Activated CD4-positive, alpha-beta T cell treated with anti-CD3 and anti-CD28 coated beads, Interleukin-2, amount 10 ng/mL, durations not matched to agents 24 days and 14 days (primary cell): ENCODE measurements at regions not wholly inside any gene's neighbourhood (a gene's known extent, or its start where the extent isn't known, plus 50 kb on each side); places are given as distances from the start of the nearest gene placed in this dataset.
"Not testable (repeated sequence)": the region's sequence is repeated elsewhere in the genome, so short reads cannot be mapped to it uniquely, and the experiment has no call there.

ENCODE experiments used
- DNase-seq: peaks from one replicate; pipeline ENCODE4 v3.0.0; 2022
- H3K27ac Mint-ChIP-seq: one replicate; pipeline ENCODE4 v1.8.0; 2022; ENCODE audit warnings: mild to moderate bottlenecking, mixed read lengths
- H3K27me3 Mint-ChIP-seq: one replicate; pipeline ENCODE4 v1.8.0; 2022; ENCODE audit warnings: mixed read lengths
- H3K36me3 Mint-ChIP-seq: one replicate; pipeline ENCODE4 v1.8.0; 2022; ENCODE audit warnings: low read depth, mild to moderate bottlenecking, mixed read lengths
- H3K4me1 Mint-ChIP-seq: one replicate; pipeline ENCODE4 v1.8.0; 2021; ENCODE audit warnings: mixed read lengths
- H3K4me3 Mint-ChIP-seq: one replicate; pipeline ENCODE4 v1.8.0; 2022; ENCODE audit warnings: mild to moderate bottlenecking, moderate library complexity, mixed read lengths
- H3K9me3 Mint-ChIP-seq: one replicate; pipeline ENCODE4 v1.8.0; 2021; ENCODE audit warnings: mixed read lengths
- intact Hi-C: fragments of 100-400 bp; cut with micrococcal nuclease; formaldehyde crosslinking; loops from one replicate; pipeline ENCODE4 v1.15.1; 2023

DNA sequence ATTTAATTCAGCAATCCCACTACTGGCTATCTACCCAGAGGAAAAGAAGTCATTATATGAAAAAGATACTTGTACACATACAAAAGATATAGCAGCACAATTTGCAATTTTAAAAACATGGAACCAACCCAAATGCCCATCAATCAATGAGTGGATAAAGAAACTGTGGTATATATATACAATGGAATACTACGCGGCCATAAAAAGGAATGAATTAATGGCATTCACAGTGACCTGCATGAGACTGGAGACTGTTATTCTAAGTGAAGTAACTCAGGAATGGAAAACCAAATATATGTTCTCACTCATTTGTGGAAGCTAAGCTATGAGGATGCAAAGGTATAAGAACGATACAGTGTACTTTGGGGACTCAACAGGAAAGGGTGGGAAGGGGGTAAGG is 102.8 kb upstream of the KCNMA1 start:
- Mint-ChIP-seq H3K9me3 (peaks cover 11% of the 10 kb centered on the region), H3K27me3 (peaks cover 17% of the 10 kb centered on the region)
- H3K4me3 Mint-ChIP-seq, H3K36me3 Mint-ChIP-seq, DNase-seq, H3K4me1 Mint-ChIP-seq, H3K27ac Mint-ChIP-seq, intact Hi-C loops: not testable (repeated sequence)

DNA sequence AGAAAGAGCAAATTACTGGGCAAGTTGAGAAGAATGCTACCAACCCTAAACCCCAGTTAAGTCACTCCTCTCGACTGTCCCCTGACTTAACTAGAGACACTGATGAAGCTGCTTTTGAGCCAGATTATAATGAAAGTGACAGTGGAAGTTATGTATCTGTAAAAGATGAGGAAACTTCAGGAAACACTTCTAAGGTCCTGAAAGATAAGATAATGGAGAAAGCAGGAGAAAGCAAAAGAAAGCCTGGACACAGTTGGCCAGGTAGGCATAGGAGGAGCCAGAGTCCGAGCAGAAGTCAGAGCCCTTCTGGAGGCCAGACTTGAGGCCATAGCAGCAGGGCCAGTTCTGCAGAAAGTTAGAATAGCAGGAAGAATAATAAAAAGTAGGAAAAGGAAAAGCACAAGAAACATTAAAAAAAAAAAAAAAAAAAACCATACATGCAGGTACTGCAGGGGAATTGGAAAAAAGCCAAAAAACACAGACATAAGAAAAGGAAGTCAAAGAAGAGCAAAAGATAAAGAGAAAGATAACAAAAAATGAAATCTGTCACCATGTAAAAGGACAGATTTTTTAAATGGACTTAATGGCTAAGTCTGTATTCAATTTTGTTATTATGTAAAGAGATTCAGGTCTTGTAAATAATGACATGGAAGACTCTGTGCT is 101.0 kb upstream of the KCNMA1 start:
- no peaks in the 10 kb centered on the region for H3K36me3 Mint-ChIP-seq
- intact Hi-C loops = no loop called here
- H3K4me1 Mint-ChIP-seq = no peaks in the 10 kb centered on the region
- H3K27ac Mint-ChIP-seq = no peak overlapping the region
- peaks cover 11% of the 10 kb centered on the region for H3K9me3 Mint-ChIP-seq
- DNase-seq = no peak
- H3K27me3 Mint-ChIP-seq = peaks cover 17% of the 10 kb centered on the region
- no peak overlapping the region for H3K4me3 Mint-ChIP-seq

DNA sequence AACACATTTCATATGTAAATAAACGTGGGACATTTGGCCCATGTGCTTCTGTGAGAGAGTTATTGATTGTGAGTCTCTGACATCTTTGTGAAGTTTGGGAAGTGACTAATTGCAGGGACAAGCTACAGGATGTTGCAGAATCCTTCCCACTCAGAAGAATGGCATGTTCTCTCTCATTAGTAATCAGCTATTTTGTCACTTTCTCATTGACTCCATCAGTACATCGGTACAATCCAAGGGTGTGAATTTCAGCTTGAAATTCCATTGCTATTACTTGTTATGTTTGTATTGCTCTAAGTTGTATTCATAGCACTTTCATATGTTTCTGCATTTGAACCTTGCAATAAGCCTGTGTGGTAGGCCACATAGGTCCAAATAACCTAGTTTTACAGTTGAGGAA is 100.0 kb upstream of the KCNMA1 start:
- Mint-ChIP-seq H3K27me3 (peaks cover 14% of the 10 kb centered on the region), H3K36me3 (no peaks in the 10 kb centered on the region), H3K27ac (no peak overlapping the region), H3K4me1 (no peaks in the 10 kb centered on the region), H3K9me3 (peaks cover 11% of the 10 kb centered on the region), H3K4me3 (no peak overlapping the region)
- intact Hi-C loops = no loop called here
- no peak for DNase-seq

DNA sequence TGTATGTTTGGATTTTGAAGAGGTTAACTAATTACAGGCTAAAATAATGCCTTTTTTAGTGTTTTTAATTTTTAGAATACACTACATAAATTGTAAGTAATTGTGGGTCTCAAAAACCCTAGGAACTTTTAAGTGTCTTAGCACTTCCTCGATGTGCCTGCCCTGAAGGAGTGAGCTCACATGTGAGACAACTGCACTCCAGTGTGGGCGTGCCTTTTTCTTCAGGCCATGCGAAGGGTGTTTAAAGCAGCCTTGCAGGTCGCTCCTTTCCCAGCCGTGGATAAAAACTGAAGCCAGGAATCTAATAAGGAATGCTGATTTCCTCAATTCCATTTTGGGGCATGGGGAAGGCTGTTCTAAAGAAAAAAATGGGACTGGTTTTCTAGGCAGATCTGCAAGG is 97.5 kb upstream of the KCNMA1 start:
- Mint-ChIP-seq H3K9me3 (peaks cover 11% of the 10 kb centered on the region), H3K27me3 (peaks cover 11% of the 10 kb centered on the region)
- intact Hi-C loops = not testable (repeated sequence)

DNA sequence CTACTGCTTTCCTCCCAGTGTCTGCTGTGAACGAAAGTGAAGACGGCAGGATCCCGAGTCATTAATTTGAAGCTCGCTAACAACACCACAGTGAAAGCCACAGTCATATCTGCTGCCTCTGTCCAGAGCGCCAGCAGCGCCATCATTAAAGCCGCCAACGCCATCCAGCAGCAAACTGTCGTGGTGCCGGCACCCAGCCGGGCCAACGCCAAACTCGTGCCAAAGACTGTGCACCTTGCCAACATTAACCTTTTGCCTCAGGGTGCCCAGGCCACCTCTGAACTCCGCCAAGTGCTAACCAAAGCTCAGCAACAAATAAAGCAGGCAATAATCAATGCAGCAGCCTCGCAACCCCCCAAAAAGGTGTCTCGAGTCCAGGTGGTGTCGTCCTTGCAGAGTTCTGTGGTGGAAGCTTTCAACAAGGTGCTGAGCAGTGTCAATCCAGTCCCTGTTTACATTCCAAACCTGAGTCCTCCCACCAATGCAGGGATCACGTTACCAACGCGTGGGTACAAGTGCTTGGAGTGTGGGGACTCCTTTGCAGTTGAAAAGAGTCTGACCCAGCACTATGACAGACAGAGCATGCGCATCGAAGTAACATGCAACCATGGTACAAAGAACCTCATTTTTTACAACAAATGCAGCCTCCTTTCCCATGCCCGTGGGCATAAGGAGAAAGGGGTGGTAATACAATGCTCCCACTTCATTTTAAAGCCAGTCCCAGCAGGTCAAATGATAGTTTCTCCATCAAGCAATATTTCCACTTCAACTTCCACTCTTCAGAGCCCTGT is 94.8 kb upstream of the KCNMA1 start:
- Mint-ChIP-seq H3K27me3 (peaks cover 1% of the 10 kb centered on the region), H3K27ac (no peak overlapping the region), H3K9me3 (no peaks in the 10 kb centered on the region), H3K4me3 (no peak overlapping the region), H3K36me3 (no peaks in the 10 kb centered on the region), H3K4me1 (no peaks in the 10 kb centered on the region)
- DNase-seq = no peak
- intact Hi-C loops = no loop called here

More for the DNA sequence above, 97.5 kb upstream of the KCNMA1 start:
- DNase-seq, H3K27ac Mint-ChIP-seq, H3K36me3 Mint-ChIP-seq, H3K4me1 Mint-ChIP-seq, H3K4me3 Mint-ChIP-seq: not testable (repeated sequence)

DNA sequence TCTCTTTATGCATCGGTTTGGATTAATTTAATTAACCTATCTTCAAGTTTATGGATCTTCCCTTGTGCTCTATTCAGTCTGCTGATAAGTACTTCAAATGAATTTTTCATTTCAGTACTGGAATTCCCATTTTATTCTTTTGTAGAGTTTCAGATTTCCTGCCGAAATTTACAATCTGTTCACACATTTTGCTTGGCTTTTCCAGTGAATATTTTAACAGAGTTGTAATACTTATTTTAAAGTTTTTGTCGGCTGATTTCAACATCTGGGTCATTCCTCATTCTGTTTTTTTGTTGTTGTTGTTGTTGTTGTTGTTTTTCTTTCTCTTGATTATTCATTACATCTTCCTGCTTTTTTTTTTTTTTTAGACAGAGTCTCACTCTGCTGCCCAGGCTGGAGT is 89.9 kb upstream of the KCNMA1 start:
- Mint-ChIP-seq H3K27me3 (peaks cover 10% of the 10 kb centered on the region), H3K9me3 (no peaks in the 10 kb centered on the region), H3K27ac (no peak overlapping the region), H3K4me3 (no peak overlapping the region), H3K4me1 (no peaks in the 10 kb centered on the region), H3K36me3 (no peaks in the 10 kb centered on the region)
- intact Hi-C loops = no loop called here
- no peak for DNase-seq

DNA sequence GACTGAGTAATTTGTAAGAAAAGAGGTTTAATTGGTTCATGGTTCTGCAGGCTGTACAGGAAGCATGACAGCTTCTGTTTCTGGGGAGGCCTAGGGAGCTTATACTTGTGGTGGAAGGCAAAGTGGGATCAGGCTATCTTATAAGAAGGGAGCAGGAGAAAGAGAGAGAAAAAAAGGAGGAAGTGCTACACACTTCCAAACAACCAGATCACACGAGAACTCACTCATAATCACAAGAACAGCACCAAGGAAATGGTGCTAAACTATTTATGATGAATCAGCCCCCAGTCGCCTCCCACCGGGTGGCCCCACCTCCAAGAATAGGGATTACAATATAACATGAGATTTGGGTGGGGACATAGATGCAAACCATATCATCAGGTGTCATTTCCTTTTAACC is 89.1 kb upstream of the KCNMA1 start:
- Mint-ChIP-seq H3K27me3 (peaks cover 10% of the 10 kb centered on the region), H3K36me3 (no peaks in the 10 kb centered on the region), H3K27ac (no peak overlapping the region), H3K9me3 (no peaks in the 10 kb centered on the region), H3K4me1 (no peaks in the 10 kb centered on the region), H3K4me3 (no peak overlapping the region)
- intact Hi-C loops = no loop called here
- no peak for DNase-seq

DNA sequence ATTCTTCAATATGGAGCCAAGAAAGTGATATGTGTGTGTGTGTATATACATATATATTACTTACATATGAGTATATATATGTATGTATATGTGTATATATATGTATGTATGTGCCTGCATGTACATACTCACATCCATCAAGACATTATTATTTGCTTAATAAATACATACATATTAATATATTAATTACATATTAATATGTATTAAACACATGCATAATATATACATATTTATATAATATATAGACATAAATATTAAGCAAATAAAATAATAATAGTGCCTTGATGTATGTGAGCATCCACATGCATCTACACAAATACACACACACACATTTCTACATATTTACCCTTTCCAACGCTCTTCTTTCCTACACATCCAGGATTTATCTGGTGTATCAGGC is 88.7 kb upstream of the KCNMA1 start:
- Mint-ChIP-seq H3K36me3 (no peaks in the 10 kb centered on the region), H3K27me3 (peaks cover 10% of the 10 kb centered on the region), H3K4me3 (no peak overlapping the region), H3K27ac (no peak overlapping the region), H3K4me1 (no peaks in the 10 kb centered on the region), H3K9me3 (no peaks in the 10 kb centered on the region)
- intact Hi-C loops = no loop called here
- DNase-seq = no peak

DNA sequence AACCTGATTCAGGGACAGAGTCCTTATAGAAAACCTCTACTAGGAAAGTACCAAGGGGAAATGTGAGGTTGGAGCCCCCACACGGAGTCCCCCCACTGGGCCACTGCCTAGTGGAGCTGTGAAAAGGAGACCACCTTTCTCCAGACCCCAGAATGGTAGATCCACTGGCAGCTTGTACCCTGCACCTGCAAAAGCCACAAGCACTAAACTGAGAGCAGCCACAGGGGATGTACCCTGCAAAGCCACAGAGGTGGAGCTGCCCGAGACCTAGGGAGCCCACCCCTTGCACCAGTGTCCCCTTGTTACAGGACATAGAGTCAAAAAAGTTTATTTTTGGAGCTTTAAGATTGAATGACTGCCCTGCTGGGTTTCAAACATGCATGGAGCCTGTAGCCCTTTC is 87.2 kb upstream of the KCNMA1 start:
- Mint-ChIP-seq H3K4me1 (no peaks in the 10 kb centered on the region), H3K27ac (no peak overlapping the region), H3K27me3 (peaks cover 10% of the 10 kb centered on the region), H3K4me3 (no peak overlapping the region), H3K36me3 (no peaks in the 10 kb centered on the region), H3K9me3 (no peaks in the 10 kb centered on the region)
- DNase-seq = no peak
- intact Hi-C loops = no loop called here

DNA sequence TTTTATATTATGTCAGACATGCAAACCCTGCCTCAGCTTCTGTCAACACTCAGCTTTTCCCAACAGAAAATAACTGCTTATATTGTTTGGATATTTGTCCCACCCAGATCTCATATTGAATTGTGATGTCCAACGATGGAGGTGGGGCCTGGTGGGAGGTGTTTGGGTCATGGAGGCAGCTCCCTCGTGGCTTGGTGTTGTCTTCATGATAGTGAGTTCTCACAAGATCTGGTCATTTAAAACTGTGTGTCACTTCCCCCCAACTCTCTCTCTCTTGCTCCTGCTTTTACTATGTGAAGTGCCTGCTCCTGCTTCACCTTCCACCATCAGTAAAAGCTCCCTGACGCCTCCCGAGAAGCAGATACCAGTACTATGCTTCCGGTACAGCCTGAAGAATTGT is 85.8 kb upstream of the KCNMA1 start:
- H3K4me1 Mint-ChIP-seq = no peaks in the 10 kb centered on the region
- intact Hi-C loops = no loop called here
- peaks cover 9% of the 10 kb centered on the region for H3K27me3 Mint-ChIP-seq
- H3K9me3 Mint-ChIP-seq = no peaks in the 10 kb centered on the region
- no peak overlapping the region for H3K27ac Mint-ChIP-seq
- DNase-seq = no peak
- no peaks in the 10 kb centered on the region for H3K36me3 Mint-ChIP-seq
- H3K4me3 Mint-ChIP-seq = no peak overlapping the region

DNA sequence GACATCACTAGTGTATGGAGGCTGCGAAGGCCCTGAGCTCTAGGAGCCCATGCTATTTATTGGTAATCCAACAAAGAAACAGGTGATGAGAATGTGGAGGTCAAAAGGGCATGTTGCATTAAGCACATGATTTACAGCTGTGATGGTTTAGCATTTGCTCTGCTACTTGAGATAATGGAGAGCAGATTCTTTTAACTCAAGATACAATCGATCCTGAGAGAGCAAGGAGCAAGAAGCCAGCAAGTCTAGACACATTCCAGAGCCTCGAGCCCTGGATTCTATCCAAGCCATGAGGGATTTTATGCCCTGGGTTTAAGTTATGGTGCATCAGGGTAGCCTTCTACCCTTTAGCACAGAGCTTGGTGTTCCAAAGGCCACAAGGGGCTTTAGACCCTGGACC is 85.3 kb upstream of the KCNMA1 start:
- DNase-seq = not testable (repeated sequence)

DNA sequence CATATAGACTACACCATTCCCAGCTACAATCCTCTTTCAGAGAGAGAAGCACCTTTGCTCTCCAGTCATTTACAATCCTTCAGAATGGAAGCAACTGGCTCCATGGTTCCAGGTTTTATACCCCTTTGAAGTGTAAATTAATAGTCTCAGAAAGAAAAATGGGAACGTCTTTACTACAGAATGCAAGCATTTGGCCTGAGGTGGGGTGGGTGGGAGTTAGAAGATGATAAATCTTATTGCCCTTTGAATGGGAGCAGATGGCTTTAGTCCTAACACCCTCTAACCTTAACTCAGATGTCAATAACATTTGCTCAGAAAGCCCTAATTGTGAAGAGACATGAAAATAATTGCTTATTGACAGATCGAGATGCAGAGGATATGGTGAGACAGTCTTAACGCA is 84.2 kb upstream of the KCNMA1 start:
- H3K36me3 Mint-ChIP-seq = no peaks in the 10 kb centered on the region
- H3K27ac Mint-ChIP-seq = no peak overlapping the region
- intact Hi-C loops = no loop called here
- no peaks in the 10 kb centered on the region for H3K9me3 Mint-ChIP-seq
- no peak for DNase-seq
- H3K4me1 Mint-ChIP-seq = no peaks in the 10 kb centered on the region
- H3K27me3 Mint-ChIP-seq = peaks cover 10% of the 10 kb centered on the region
- no peak overlapping the region for H3K4me3 Mint-ChIP-seq

More for the DNA sequence above, 85.3 kb upstream of the KCNMA1 start:
- H3K4me1 Mint-ChIP-seq, H3K9me3 Mint-ChIP-seq, H3K36me3 Mint-ChIP-seq, H3K27ac Mint-ChIP-seq, intact Hi-C loops, H3K4me3 Mint-ChIP-seq: not testable (repeated sequence)
- peaks cover 12% of the 10 kb centered on the region for H3K27me3 Mint-ChIP-seq

DNA sequence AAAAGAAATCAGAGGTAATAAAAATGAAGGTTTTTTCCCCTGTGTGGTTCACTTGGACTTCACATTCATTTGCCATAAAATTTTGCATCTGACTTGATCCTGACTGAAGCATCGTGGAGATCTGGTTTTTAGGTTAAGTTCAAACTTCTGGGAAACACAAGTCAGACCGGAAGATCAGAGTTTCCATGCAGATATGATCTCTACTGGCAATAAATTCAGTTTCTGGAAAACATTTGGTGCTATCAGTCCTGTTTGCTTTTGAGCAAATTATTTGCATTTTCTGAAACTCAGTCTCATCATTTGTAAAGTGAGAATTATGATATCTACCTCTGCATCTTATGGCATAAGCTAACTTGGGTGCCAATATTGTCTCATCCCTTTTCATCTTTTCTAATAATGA is 81.3 kb upstream of the KCNMA1 start:
- Mint-ChIP-seq H3K27me3 (peaks cover 12% of the 10 kb centered on the region), H3K4me3 (no peak overlapping the region), H3K9me3 (no peaks in the 10 kb centered on the region), H3K36me3 (no peaks in the 10 kb centered on the region), H3K4me1 (no peaks in the 10 kb centered on the region), H3K27ac (no peak overlapping the region)
- no peak for DNase-seq
- intact Hi-C loops = loop anchor here (1.0 to 5.0 kb wide), 3 partner anchors 38 to 118 kb away; no protein-coding TSS in a partner anchor

DNA sequence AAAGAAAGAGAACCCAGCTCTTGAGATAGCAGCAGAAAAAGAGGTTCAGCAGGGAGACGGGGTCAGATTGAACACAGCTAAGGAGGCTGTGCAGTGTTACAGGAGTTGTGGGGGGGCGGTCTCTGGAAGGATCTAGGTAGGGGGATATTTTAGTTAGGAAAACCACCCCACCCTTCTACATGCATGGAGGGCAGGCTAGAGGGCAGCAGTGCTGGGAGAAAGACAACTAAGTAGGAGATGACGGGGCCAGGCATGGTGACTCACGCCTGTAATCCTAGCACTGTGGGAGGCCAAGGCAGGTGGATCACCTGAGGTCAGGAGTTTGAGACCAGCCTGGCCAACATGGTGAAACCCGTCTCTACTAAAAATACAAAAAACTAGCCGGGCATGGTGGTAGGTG is 80.7 kb upstream of the KCNMA1 start:
- not testable (repeated sequence) for DNase-seq, H3K4me3 Mint-ChIP-seq, H3K36me3 Mint-ChIP-seq, H3K4me1 Mint-ChIP-seq, H3K9me3 Mint-ChIP-seq
- intact Hi-C loops = loop anchor here (5.0 kb wide), 1 partner anchor 39 kb away; no protein-coding TSS in a partner anchor
- Mint-ChIP-seq H3K27ac (peak overlapping the region; percentile 41), H3K27me3 (peaks cover 14% of the 10 kb centered on the region)
